ENCODE measurements at regions not wholly inside any gene's neighbourhood (a gene's known extent, or its start where the extent isn't known, plus 50 kb on each side); places are given as distances from the start of the nearest gene placed in this dataset.

GRCh38 chr15:77537006-77537405 lies 95.7 kb downstream of the LINGO1 start:
- TF ChIP-seq ZNF274 (IDR thresholded peaks at IDR 0.05; ENCODE audit: low read depth, low read length) (no peak), SUZ12 (IDR thresholded peaks at IDR 0.05; ENCODE audit: extremely low read depth, insufficient read depth, insufficient read length) (no peak)

Measured in NT2/D1 (cell line).